GM23338 (cell line): ENCODE measurements at regions not wholly inside any gene's neighbourhood (a gene's known extent, or its start where the extent isn't known, plus 50 kb on each side); places are given as distances from the start of the nearest gene placed in this dataset.

ENCODE experiments used
- ATAC-seq: fragments of 200-7000 bp; cut with Tn5 transposase; 3 replicates; pipeline ENCODE4 v1.9.1; 2020
- DNase-seq: peaks from one replicate; pipeline ENCODE4 v3.0.0-alpha.2; 2015; ENCODE audit warnings: low spot score
- H2AFZ ChIP-seq: fragments of 200-600 bp; sonication (generic); 2 replicates; pipeline ENCODE4 v1.8.0; 2016; ENCODE audit warnings: antibody characterized with exemption, mild to moderate bottlenecking, moderate library complexity
- H3F3A ChIP-seq: fragments of 200-600 bp; sonication (generic); replicated peaks from 2 replicates; pipeline ENCODE4 v1.8.0; 2017; ENCODE audit warnings: antibody characterized with exemption, mixed run types, low read depth
- H3K27ac ChIP-seq: fragments of 200-600 bp; sonication (generic); 2 replicates; pipeline ENCODE4 v1.6.1; 2016; ENCODE audit warnings: low read depth
- H3K27me3 ChIP-seq: fragments of 200-600 bp; sonication (generic); 2 replicates; pipeline ENCODE4 v1.8.0; 2016; ENCODE audit warnings: mild to moderate bottlenecking, mixed run types, moderate library complexity; ENCODE audit not compliant: insufficient read depth
- H3K36me3 ChIP-seq: fragments of 200-600 bp; sonication (generic); 2 replicates; pipeline ENCODE4 v1.8.0; 2016; ENCODE audit warnings: mild to moderate bottlenecking; ENCODE audit not compliant: insufficient read depth
- H3K4me1 ChIP-seq: fragments of 200-600 bp; sonication (generic); 2 replicates; pipeline ENCODE4 v1.8.0; 2016; ENCODE audit warnings: mild to moderate bottlenecking, moderate library complexity; ENCODE audit not compliant: insufficient read depth
- H3K4me2 ChIP-seq: fragments of 200-600 bp; sonication (generic); 2 replicates; pipeline ENCODE4 v1.7.1; 2017; ENCODE audit warnings: mixed run types
- H3K4me3 ChIP-seq: fragments of 200-600 bp; sonication (generic); 2 replicates; pipeline ENCODE4 v1.6.1; 2016; ENCODE audit warnings: mixed run types
- H3K79me2 ChIP-seq: fragments of 200-600 bp; sonication (generic); replicated peaks from 2 replicates; pipeline ENCODE4 v1.8.0; 2017; ENCODE audit warnings: mild to moderate bottlenecking; ENCODE audit not compliant: insufficient read depth
- H3K9me2 ChIP-seq: fragments of 200-600 bp; sonication (generic); 2 replicates; pipeline ENCODE4 v1.8.0; 2017; ENCODE audit not compliant: insufficient read depth
- H4K20me1 ChIP-seq: fragments of 200-600 bp; sonication (generic); replicated peaks from 2 replicates; pipeline ENCODE4 v1.8.0; 2017; ENCODE audit warnings: mild to moderate bottlenecking; ENCODE audit not compliant: insufficient read depth
- H3K27ac Mint-ChIP-seq: 2 replicates; pipeline ENCODE4 v1.8.0; 2020; ENCODE audit warnings: inconsistent platforms, mild to moderate bottlenecking, moderate library complexity, mixed read lengths
- H3K27me3 Mint-ChIP-seq: 3 replicates; pipeline ENCODE4 v1.8.0; 2022; ENCODE audit warnings: low read depth, mild to moderate bottlenecking, moderate library complexity, mixed read lengths, inconsistent platforms; ENCODE audit not compliant: insufficient read depth, poor library complexity
- H3K36me3 Mint-ChIP-seq: 3 replicates; pipeline ENCODE4 v1.8.0; 2021; ENCODE audit warnings: low read depth, mild to moderate bottlenecking, inconsistent platforms, moderate library complexity, mixed read lengths
- H3K4me1 Mint-ChIP-seq: 3 replicates; pipeline ENCODE4 v1.8.0; 2020; ENCODE audit warnings: mild to moderate bottlenecking, inconsistent platforms, mixed read lengths
- H3K4me3 Mint-ChIP-seq: 3 replicates; pipeline ENCODE4 v1.8.0; 2021; ENCODE audit warnings: moderate library complexity, mild to moderate bottlenecking, inconsistent platforms, mixed read lengths
- H3K9me3 Mint-ChIP-seq: 3 replicates; pipeline ENCODE4 v1.8.0; 2020; ENCODE audit warnings: moderate library complexity, mild to moderate bottlenecking, inconsistent platforms, mixed read lengths
- CREB1 ChIP-seq: fragments of 250-450 bp; sonication (Bioruptor Pico); IDR thresholded peaks from 2 replicates; pipeline ENCODE4 v1.5.0; 2020; ENCODE audit warnings: low read depth, mild to moderate bottlenecking, moderate library complexity
- EZH2 ChIP-seq: fragments of 200-600 bp; sonication (generic); IDR thresholded peaks from one replicate; pipeline ENCODE4 v1.8.0; 2017; ENCODE audit warnings: antibody characterized with exemption, mild to moderate bottlenecking, low read depth; ENCODE audit not compliant: unreplicated experiment
- EZH2phosphoT487 ChIP-seq: fragments of 200-600 bp; sonication (generic); IDR thresholded peaks from one replicate; pipeline ENCODE4 v1.8.1; 2018; ENCODE audit warnings: antibody characterized with exemption; ENCODE audit not compliant: unreplicated experiment
- JUNB ChIP-seq: IDR thresholded peaks from one replicate; pipeline ENCODE4 v1.6.1; 2016; ENCODE audit warnings: antibody characterized with exemption; ENCODE audit not compliant: unreplicated experiment
- NANOG ChIP-seq: IDR thresholded peaks from 2 replicates; pipeline ENCODE4 v1.6.1; 2016; ENCODE audit warnings: antibody characterized with exemption, borderline replicate concordance
- POLR2AphosphoS5 ChIP-seq: IDR thresholded peaks from 2 replicates; pipeline ENCODE4 v1.6.1; 2016; ENCODE audit warnings: antibody characterized with exemption, low read depth
- STAT1 ChIP-seq: IDR thresholded peaks from one replicate; pipeline ENCODE4 v1.6.1; 2016; ENCODE audit warnings: antibody characterized with exemption; ENCODE audit not compliant: unreplicated experiment
- ZNF114 ChIP-seq: fragments of 250-450 bp; sonication (Bioruptor Pico); IDR thresholded peaks from 2 replicates; pipeline ENCODE4 v1.5.0; 2020; ENCODE audit warnings: mild to moderate bottlenecking, moderate library complexity
- ZNF331 ChIP-seq: fragments of 250-450 bp; sonication (Bioruptor Pico); IDR thresholded peaks from 2 replicates; pipeline ENCODE4 v1.5.0; 2020; ENCODE audit warnings: low read depth, mild to moderate bottlenecking, moderate library complexity
- TF ChIP-seq, protein P1 (sequence below): IDR thresholded peaks from one replicate; pipeline ENCODE4 v1.6.1; 2018; ENCODE audit warnings: antibody characterized with exemption; ENCODE audit not compliant: unreplicated experiment
- TF ChIP-seq, protein P2 (sequence below), 2 experiments: fragments of 200-600 bp in 1 of 2; sonication (generic) in 1 of 2; conservative IDR thresholded peaks; 2 replicates each; pipeline versions ENCODE4 v1.5.1 to v1.6.1; 2016 to 2017; ENCODE audit warnings: antibody characterized with exemption in 2 of 2, low read depth in 2 of 2, mild to moderate bottlenecking in 2 of 2, moderate library complexity in 1 of 2
- TF ChIP-seq, protein P3 (sequence below): IDR thresholded peaks from 2 replicates; pipeline ENCODE4 v1.6.1; 2016; ENCODE audit warnings: antibody characterized with exemption
- TF ChIP-seq, protein P4 (sequence below): fragments of 250-450 bp; sonication (Bioruptor Pico); IDR thresholded peaks from 2 replicates; pipeline ENCODE4 v1.5.0; 2020; ENCODE audit warnings: mild to moderate bottlenecking, moderate library complexity

DNA sequence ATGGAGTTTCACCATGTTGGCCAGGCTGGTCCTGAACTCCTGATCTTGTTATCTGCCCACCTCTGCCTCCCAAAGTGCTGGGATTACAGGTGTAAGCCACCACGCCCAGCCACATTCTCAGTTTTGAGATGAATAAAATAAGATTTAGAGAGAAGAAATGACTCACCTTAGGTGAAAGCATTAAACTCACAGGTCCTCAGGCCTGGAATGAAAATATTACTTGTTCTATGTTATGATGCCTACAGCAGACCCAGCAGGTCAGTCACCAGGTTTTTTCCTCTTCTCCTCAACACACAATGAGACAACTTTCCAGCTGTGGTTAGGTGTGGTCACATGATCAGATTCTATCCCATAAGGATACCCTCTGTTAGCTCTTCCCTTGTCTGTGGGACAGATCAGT, 150.3 kb downstream of the C16orf95 start:
- TF ChIP-seq, protein P1, sequence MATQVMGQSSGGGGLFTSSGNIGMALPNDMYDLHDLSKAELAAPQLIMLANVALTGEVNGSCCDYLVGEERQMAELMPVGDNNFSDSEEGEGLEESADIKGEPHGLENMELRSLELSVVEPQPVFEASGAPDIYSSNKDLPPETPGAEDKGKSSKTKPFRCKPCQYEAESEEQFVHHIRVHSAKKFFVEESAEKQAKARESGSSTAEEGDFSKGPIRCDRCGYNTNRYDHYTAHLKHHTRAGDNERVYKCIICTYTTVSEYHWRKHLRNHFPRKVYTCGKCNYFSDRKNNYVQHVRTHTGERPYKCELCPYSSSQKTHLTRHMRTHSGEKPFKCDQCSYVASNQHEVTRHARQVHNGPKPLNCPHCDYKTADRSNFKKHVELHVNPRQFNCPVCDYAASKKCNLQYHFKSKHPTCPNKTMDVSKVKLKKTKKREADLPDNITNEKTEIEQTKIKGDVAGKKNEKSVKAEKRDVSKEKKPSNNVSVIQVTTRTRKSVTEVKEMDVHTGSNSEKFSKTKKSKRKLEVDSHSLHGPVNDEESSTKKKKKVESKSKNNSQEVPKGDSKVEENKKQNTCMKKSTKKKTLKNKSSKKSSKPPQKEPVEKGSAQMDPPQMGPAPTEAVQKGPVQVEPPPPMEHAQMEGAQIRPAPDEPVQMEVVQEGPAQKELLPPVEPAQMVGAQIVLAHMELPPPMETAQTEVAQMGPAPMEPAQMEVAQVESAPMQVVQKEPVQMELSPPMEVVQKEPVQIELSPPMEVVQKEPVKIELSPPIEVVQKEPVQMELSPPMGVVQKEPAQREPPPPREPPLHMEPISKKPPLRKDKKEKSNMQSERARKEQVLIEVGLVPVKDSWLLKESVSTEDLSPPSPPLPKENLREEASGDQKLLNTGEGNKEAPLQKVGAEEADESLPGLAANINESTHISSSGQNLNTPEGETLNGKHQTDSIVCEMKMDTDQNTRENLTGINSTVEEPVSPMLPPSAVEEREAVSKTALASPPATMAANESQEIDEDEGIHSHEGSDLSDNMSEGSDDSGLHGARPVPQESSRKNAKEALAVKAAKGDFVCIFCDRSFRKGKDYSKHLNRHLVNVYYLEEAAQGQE = no peak
- TF ChIP-seq NANOG (no peak), CREB1 (CRISPR knock-in tag) (no peak), EZH2 (no peak), EZH2phosphoT487 (no peak), POLR2AphosphoS5 (no peak), STAT1 (no peak), ZNF331 (CRISPR knock-in tag) (no peak), ZNF114 (CRISPR knock-in tag) (no peak), JUNB (no peak)
- TF ChIP-seq, protein P2, sequence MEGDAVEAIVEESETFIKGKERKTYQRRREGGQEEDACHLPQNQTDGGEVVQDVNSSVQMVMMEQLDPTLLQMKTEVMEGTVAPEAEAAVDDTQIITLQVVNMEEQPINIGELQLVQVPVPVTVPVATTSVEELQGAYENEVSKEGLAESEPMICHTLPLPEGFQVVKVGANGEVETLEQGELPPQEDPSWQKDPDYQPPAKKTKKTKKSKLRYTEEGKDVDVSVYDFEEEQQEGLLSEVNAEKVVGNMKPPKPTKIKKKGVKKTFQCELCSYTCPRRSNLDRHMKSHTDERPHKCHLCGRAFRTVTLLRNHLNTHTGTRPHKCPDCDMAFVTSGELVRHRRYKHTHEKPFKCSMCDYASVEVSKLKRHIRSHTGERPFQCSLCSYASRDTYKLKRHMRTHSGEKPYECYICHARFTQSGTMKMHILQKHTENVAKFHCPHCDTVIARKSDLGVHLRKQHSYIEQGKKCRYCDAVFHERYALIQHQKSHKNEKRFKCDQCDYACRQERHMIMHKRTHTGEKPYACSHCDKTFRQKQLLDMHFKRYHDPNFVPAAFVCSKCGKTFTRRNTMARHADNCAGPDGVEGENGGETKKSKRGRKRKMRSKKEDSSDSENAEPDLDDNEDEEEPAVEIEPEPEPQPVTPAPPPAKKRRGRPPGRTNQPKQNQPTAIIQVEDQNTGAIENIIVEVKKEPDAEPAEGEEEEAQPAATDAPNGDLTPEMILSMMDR (conservative IDR thresholded peaks at IDR 0.05; ENCODE audit: low read depth in 2 of 2) = no peak
- TF ChIP-seq, protein P3, sequence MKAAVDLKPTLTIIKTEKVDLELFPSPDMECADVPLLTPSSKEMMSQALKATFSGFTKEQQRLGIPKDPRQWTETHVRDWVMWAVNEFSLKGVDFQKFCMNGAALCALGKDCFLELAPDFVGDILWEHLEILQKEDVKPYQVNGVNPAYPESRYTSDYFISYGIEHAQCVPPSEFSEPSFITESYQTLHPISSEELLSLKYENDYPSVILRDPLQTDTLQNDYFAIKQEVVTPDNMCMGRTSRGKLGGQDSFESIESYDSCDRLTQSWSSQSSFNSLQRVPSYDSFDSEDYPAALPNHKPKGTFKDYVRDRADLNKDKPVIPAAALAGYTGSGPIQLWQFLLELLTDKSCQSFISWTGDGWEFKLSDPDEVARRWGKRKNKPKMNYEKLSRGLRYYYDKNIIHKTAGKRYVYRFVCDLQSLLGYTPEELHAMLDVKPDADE = no peak
- TF ChIP-seq, protein P4, sequence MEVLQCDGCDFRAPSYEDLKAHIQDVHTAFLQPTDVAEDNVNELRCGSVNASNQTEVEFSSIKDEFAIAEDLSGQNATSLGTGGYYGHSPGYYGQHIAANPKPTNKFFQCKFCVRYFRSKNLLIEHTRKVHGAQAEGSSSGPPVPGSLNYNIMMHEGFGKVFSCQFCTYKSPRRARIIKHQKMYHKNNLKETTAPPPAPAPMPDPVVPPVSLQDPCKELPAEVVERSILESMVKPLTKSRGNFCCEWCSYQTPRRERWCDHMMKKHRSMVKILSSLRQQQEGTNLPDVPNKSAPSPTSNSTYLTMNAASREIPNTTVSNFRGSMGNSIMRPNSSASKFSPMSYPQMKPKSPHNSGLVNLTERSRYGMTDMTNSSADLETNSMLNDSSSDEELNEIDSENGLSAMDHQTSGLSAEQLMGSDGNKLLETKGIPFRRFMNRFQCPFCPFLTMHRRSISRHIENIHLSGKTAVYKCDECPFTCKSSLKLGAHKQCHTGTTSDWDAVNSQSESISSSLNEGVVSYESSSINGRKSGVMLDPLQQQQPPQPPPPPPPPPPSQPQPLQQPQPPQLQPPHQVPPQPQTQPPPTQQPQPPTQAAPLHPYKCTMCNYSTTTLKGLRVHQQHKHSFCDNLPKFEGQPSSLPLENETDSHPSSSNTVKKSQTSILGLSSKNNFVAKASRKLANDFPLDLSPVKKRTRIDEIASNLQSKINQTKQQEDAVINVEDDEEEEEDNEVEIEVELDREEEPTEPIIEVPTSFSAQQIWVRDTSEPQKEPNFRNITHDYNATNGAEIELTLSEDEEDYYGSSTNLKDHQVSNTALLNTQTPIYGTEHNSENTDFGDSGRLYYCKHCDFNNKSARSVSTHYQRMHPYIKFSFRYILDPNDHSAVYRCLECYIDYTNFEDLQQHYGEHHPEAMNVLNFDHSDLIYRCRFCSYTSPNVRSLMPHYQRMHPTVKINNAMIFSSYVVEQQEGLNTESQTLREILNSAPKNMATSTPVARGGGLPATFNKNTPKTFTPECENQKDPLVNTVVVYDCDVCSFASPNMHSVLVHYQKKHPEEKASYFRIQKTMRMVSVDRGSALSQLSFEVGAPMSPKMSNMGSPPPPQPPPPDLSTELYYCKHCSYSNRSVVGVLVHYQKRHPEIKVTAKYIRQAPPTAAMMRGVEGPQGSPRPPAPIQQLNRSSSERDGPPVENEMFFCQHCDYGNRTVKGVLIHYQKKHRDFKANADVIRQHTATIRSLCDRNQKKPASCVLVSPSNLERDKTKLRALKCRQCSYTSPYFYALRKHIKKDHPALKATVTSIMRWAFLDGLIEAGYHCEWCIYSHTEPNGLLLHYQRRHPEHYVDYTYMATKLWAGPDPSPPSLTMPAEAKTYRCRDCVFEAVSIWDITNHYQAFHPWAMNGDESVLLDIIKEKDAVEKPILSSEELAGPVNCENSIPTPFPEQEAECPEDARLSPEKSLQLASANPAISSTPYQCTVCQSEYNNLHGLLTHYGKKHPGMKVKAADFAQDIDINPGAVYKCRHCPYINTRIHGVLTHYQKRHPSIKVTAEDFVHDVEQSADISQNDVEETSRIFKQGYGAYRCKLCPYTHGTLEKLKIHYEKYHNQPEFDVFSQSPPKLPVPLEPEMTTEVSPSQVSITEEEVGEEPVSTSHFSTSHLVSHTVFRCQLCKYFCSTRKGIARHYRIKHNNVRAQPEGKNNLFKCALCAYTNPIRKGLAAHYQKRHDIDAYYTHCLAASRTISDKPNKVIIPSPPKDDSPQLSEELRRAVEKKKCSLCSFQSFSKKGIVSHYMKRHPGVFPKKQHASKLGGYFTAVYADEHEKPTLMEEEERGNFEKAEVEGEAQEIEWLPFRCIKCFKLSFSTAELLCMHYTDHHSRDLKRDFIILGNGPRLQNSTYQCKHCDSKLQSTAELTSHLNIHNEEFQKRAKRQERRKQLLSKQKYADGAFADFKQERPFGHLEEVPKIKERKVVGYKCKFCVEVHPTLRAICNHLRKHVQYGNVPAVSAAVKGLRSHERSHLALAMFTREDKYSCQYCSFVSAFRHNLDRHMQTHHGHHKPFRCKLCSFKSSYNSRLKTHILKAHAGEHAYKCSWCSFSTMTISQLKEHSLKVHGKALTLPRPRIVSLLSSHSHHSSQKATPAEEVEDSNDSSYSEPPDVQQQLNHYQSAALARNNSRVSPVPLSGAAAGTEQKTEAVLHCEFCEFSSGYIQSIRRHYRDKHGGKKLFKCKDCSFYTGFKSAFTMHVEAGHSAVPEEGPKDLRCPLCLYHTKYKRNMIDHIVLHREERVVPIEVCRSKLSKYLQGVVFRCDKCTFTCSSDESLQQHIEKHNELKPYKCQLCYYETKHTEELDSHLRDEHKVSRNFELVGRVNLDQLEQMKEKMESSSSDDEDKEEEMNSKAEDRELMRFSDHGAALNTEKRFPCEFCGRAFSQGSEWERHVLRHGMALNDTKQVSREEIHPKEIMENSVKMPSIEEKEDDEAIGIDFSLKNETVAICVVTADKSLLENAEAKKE = no peak
- H3K27ac Mint-ChIP-seq = no peak overlapping the region
- H3K27me3 Mint-ChIP-seq = peaks cover 9% of the 10 kb centered on the region
- no peaks in the 10 kb centered on the region for H3K4me1 Mint-ChIP-seq
- H3K4me1 ChIP-seq = no peaks in the 10 kb centered on the region
- no peak overlapping the region for H3K27ac ChIP-seq
- no peaks in the 10 kb centered on the region for H3K79me2 ChIP-seq
- H3K9me2 ChIP-seq = no peaks in the 10 kb centered on the region
- no peak overlapping the region for H3K4me3 ChIP-seq
- H3K4me2 ChIP-seq = no peak overlapping the region
- DNase-seq (no peak), ATAC-seq (no peak)
- no peaks in the 10 kb centered on the region for H3K36me3 ChIP-seq
- no peaks in the 10 kb centered on the region for H4K20me1 ChIP-seq
- H3F3A ChIP-seq = no peaks in the 10 kb centered on the region
- H3K27me3 ChIP-seq = no peaks in the 10 kb centered on the region
- no peak overlapping the region for H3K4me3 Mint-ChIP-seq
- no peaks in the 10 kb centered on the region; the same call in 2 of the 3 replicates for H3K9me3 Mint-ChIP-seq
- no peaks in the 10 kb centered on the region for H3K36me3 Mint-ChIP-seq
- no peak overlapping the region for H2AFZ ChIP-seq
